ENCODE measurements at regions not wholly inside any gene's neighbourhood (a gene's known extent, or its start where the extent isn't known, plus 50 kb on each side); places are given as distances from the start of the nearest gene placed in this dataset.
A peak's percentile ranks its signal among the peaks of the same experiment; 100 is the strongest.
"Not testable (repeated sequence)": the region's sequence is repeated elsewhere in the genome, so short reads cannot be mapped to it uniquely, and the experiment has no call there.

- no peak for DNase-seq
Observed at GRCh38 chr13:44810061-44810840, 179.0 kb downstream of the NUFIP1 start.

GRCh38 chr13:44809190-44809589 is 180.1 kb downstream of the NUFIP1 start:
- no peak for DNase-seq

GRCh38 chr13:44808185-44808584 is 181.1 kb downstream of the NUFIP1 start:
- DNase-seq = no peak

GRCh38 chr13:44807449-44808034 is 181.7 kb downstream of the NUFIP1 start:
- no peak for DNase-seq

GRCh38 chr13:44806826-44807225 is 182.4 kb downstream of the NUFIP1 start:
- DNase-seq = no peak

GRCh38 chr13:44805585-44805984 is 183.7 kb downstream of the NUFIP1 start:
- DNase-seq = no peak

GRCh38 chr13:44803390-44803789 is 185.9 kb downstream of the NUFIP1 start:
- DNase-seq = no peak

GRCh38 chr13:44802491-44802890 is 186.8 kb downstream of the NUFIP1 start:
- DNase-seq = no peak

GRCh38 chr13:44801990-44802389 is 187.3 kb downstream of the NUFIP1 start:
- peak; percentile 82 for DNase-seq

GRCh38 chr13:44800626-44801025 is 188.6 kb downstream of the NUFIP1 start:
- DNase-seq = no peak

- no peak for DNase-seq
Observed at GRCh38 chr13:44797685-44798084, 191.6 kb downstream of the NUFIP1 start.

GRCh38 chr13:44796597-44797490 is 192.4 kb downstream of the NUFIP1 start:
- no peak for DNase-seq

- not testable (repeated sequence) for DNase-seq
Observed at GRCh38 chr13:44796039-44796438, 193.2 kb downstream of the NUFIP1 start.

- DNase-seq = no peak
Observed at GRCh38 chr13:44795176-44795575, 194.1 kb downstream of the NUFIP1 start.

GRCh38 chr13:44792096-44792495 is 197.2 kb downstream of the NUFIP1 start:
- no peak for DNase-seq

- no peak for DNase-seq
Observed at GRCh38 chr13:44790289-44790688, 199.0 kb downstream of the NUFIP1 start.

GRCh38 chr13:44787617-44788016 is 201.7 kb downstream of the NUFIP1 start:
- DNase-seq = no peak

- no peak for DNase-seq
Observed at GRCh38 chr13:44786756-44787155, 202.5 kb downstream of the NUFIP1 start.

- DNase-seq = no peak
Observed at GRCh38 chr13:44785401-44785800, 203.9 kb downstream of the NUFIP1 start.

GRCh38 chr13:44784708-44785080 is 204.6 kb downstream of the NUFIP1 start:
- DNase-seq = no peak

- no peak for DNase-seq
Observed at GRCh38 chr13:44783994-44784707, 205.1 kb downstream of the NUFIP1 start.

- no peak for DNase-seq
Observed at GRCh38 chr13:44780591-44781280, 204.6 kb upstream of the TSC22D1 start.

Data from EL (cell line).